DMS79 treated with DMSO at 0.1 percent for 48 hours (cell line): ENCODE measurements at regions not wholly inside any gene's neighbourhood (a gene's known extent, or its start where the extent isn't known, plus 50 kb on each side); places are given as distances from the start of the nearest gene placed in this dataset.
"Not testable (repeated sequence)": the region's sequence is repeated elsewhere in the genome, so short reads cannot be mapped to it uniquely, and the experiment has no call there.

ENCODE experiments used
- DNase-seq: peaks from one replicate; lab custom pipeline; 2025; lab: John Stamatoyannopoulos, UW

DNA sequence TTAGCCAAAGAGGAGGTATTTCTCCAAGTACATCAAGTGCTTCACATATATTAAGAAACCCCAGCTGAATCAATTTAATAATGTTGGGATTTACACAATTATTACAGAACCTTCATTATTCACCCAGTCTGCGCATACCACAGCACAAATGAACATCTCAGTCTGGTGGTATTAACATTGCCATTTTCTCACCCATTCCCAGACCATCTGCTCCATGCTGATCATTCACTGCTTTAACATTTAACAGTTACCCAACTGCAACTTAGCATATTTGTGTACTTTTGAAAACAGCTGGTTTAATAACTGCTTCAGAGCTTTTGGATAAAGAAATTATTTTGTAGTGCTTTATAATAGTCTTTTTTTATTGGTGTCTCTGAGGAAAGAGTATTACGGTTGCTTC, 1072.1 kb downstream of the NXPH1 start:
- DNase-seq, result no peak

DNA sequence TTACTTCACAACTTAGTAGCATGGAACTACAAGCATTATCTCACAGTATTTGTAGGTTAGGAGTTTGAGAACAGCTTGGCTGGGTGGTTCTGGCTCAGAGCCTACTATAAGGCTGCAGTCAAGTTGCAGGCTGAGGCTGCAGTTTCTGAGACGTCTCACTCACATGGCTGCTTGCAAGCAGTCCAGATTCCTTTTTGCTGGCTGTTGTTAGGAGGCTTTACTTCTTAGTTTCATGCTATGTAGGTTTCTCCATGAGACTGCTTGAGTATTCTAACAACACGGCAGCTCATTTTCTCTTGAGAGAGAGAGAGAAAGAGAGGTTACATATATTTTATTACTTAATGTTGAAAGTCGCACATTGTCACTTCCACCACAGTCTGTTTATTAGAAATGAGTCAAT, 1073.9 kb downstream of the NXPH1 start:
- no peak for DNase-seq

DNA sequence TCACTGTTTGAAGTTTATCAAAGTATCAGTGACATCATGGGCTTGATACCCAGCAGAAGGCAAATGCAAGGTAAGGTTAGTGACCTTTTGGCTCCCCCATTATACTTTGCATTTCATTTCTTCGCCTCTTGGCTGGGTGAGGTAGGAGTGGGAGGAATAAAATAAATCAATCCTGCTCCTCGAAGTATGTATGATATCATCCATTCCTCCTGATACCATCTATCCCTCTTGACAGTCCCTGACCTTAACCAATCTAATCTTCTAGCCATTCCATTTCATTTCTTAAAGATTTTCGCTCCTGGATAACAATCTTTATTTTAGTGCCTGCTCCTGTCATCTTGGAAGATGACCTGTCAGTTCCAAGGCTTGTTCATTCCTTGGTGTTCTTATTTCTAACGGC, 1083.3 kb downstream of the NXPH1 start:
- DNase-seq, result no peak

DNA sequence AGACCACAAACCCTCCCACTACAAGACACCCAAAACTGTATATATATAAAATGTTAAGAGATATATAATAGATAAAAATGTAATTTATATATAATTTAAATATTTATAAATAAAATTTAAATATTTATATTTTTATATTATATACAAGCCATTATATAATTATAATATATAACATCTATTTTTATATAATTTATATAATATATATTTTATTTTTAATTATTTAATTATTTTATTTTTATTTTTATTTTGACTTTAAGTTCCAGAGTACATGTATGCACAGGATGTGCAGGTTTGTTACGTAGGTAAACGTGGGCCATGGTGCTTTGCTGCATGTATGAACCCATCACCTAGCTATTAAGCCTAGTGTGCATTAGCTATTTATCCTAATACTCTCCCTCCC, 1090.2 kb downstream of the NXPH1 start:
- no peak for DNase-seq

DNA sequence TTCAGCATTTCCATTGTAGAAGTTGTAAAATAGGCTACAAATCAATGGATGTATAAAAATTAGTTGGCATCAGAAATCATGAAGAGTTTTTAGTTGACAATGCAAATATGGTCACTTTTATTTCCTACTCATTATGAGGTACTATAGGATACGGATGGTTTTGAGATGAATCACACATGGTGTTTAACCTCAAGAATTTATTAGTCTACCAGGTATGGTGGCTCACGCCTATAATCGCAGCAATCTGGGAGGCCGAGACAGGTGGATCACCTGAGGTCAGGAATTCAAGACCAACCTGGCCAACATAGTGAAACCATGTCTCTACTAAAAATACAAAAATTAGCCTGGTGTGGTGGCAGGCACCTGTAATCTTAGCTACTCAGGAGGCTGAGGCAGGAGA, 1119.0 kb downstream of the NXPH1 start:
- not testable (repeated sequence) for DNase-seq

DNA sequence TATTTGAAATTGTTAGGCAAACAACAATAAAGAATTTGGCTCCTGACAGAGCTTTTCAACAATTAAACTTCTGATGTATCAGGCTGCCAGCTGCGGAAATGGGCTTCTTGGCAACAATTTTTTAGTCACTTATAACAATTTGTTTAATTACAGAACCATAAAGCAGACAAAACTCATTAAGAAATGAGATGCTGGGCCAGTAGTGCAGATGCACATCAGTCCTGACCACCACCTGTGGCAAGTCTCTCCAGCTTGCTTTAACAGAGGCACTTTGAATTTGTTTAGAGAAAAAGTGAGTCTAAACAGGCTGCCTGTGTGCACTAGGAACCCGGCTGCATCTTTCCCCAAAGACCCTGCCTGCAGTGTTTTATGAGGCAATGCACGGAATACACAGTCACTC, 1124.4 kb downstream of the NXPH1 start:
- DNase-seq, result no peak

DNA sequence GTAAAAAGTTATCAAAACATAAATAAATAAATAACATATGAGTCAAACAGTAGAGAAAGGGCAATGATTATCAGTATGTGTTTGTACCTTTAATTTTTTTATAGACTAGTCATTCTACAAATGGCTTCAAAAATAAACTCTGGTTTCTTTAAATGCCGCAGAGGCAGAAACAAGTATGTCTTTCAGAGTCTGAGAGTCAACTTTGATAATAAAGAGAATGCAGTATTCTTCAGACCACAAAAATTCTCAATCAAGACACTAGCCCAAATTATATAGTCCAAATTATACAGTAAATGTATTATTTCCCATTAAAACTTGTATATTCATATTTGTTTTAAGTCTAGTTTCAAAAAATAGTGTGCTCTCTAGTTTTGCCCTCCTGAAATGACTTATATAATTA, 1142.3 kb downstream of the NXPH1 start:
- no peak for DNase-seq

DNA sequence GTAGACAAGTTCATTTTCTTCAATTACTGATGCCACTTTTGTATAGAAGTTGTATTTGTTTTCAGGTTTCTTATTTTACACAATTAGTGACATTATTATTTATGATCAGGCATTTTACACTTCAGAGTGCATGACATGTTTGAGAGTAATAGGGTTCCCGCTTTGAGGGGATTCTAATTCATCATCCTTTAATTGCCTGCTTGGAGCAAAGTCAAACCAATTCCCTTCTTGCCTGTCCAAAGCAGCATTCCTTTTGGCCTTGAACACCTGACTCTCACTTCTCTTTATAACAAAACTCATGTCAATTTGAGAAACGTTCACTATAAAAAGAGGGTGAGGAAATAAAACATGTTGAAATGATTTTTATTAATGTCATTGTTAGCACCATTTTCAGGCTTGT, 1149.4 kb downstream of the NXPH1 start:
- DNase-seq, result no peak

DNA sequence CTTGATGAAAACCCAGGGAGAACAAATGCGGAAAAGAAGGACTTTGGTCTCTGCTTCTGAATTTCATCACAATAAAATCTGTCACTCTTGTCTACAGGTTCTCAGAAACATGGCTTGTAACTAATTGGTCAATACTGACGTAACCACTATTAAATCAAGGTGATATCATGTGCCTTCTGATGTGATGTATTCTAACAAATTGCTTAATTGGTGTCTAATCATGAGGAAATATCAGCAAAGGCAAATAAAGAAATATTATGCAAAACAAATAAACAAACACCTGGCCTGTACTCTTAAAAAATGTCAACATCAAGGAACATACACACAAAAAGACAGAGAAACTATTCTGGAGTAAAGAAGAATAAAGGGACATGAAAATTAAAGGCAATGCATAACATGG, 1165.0 kb downstream of the NXPH1 start:
- DNase-seq, result no peak

DNA sequence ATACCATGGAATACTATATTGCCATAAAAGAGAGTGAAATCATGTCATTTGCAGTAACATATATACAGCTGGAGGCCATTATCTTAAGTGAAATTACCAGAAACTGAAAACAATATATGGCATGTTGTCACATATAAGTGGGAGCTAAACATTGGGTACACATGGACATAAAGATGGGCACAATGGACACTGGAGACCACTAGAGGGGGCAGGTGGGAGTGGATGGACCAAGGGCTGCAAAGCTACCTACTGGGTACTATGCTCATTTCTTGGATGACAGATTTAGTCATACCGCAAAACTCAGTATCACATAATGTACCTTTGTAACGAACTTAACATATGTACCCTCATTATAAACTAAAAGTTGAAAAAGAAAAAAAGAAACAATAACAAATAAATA, 1167.6 kb downstream of the NXPH1 start:
- no peak for DNase-seq

DNA sequence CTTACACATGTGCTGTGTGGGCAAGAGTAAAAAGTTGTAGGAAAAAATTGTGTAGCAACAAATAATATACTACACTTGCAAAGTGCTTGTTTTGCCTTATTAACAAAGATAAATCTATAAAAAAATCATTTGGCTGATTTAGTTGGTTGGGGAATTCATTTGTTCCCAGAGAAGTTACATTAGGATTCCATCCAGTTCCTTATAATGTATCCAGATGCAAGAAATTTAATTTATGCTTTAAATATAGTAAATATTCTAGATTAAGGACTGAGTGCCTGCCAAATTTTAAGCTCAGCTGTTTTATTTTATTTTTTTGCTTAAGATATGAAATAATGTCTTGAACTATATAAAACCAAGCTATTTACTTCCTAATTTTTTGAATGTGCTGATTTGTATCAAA, 1169.9 kb downstream of the NXPH1 start:
- DNase-seq, result no peak

DNA sequence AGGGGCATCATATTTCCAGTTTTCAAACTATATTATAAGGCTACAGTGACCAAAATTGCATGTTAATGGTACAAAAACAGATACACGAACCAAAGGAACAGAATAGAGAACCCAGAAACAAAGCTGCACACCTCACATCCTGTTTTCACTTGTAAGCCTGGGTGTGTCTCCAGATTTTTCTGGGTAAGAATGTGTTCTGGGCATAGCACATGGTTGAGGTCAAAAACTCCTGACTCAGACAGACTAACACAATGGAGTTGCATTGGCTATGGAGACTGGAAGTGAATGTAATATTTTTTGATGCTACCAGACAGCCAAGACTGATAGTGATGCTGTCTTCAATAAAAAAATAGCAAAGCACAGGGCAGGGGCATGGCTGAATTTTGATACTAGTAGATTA, 1175.2 kb downstream of the NXPH1 start:
- no peak for DNase-seq

DNA sequence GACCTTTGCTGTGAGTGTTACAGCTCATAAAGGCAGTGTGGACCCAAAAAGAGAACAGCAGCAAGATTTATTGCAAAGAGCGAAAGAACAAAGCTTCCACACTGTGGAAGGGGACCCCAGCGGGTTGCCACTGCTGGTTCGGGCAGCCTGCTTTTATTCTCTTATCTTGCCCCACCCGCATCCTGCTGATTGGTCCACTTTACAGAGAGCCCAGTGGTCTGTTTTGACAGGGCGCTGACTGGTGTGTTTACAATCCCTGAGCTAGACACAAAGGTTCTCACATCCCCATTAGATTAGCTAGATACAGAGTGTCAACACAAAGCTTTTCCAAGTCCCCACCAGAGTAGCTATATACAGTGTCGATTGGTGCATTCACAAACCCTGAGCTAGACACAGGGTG, 1187.5 kb downstream of the NXPH1 start:
- not testable (repeated sequence) for DNase-seq

DNA sequence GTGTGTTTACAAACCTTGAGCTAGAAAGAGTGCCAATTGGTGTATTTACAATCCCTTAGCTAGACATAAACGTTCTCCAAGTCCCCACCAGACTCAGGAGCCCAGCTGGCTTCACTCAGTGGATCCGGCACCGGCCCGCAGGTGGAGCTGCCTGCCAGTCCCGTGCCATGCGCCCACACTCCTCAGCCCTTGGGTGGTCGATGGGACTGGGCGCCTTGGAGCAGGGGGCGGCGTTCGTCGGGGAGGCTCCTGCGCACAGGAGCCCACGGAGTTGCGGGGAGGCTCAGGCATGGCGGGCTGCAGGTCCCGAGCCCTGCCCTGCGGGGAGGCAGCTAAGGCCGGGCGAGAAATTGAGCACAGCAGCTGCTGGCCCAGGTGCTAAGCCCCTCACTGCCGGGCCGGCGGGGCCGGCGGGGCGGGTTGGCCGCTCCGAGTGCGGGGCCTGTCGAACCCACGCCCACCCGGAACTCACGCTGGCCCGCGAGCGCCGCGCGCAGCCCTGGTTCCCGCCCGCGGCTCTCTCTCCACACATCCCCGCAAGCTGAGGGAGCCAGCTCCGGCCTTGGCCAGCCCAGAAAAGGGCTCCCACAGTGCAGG, 1188.0 kb downstream of the NXPH1 start:
- DNase-seq, result not testable (repeated sequence)

DNA sequence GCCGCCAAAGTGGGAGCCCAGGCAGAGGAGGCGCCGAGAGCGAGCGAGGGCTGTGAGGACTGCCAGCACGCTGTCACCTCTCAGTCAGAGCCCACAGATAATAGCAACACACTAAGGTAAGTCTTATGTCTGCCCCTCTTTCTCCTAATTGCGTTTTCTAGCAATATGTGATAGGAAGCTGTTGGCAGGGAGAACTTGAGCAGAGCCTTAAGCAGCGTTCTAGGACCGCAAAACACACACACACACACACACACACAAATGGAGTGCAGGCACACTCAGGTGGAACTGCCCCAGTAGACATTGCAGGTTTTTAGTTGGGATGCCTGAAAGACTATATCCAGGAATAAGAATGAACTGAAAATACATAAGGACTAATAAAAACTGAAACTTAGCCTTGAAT, 1188.5 kb downstream of the NXPH1 start:
- DNase-seq, result no peak

DNA sequence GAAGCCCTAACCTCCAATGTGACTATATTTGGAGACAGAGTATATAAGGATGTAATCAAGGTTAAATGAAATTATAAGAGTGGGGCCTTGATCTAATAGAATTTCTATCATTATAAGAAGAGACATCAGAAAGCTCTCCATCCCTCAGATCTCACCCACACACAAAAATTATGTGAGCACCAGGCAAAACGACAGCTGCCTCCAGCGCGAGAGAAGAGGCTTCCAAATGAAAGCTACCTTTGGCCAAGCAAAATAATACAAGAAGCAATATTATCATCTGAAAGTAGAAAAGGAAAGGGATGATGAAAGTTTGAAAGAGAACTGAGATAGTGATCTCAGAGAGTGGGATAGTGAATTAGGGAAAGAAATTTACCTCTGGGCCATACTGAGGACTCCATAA, 1192.5 kb downstream of the NXPH1 start:
- DNase-seq, result no peak

DNA sequence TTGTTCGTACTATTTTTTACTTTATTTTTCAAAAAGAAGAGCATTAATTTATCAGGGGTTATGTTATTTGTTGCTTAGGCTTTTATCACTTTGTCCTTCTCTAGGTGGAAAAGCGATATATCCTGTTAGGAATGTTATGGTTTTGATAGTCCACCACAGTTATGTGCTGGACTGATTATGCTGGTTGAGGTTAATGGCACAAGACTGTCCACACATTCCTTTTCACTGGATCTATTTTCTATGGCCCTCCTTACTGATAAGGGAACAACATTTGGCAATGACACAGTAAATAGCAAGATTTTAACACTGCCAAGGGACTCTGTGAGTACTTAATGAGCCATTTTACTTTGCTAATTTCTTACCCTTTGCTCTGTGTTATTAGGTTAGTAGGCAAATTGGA, 1212.3 kb downstream of the NXPH1 start:
- no peak for DNase-seq

DNA sequence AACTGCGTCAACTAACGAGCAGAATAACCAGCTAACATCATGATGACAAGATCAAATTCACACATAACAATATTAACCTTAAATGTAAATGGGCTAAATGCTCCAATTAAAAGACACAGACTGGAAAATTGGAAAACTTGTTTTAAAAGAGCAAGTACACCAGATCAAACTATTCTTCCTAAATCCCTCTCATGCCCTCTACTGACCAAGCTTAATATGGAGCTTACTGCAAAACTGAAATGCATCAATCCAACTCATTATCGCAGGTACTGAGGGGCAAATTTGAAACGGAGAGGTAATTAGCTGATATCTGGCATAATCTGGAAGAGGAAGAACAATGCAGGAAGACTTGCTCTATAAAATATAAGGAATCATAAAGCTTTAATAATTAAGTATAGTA, 1223.8 kb downstream of the NXPH1 start:
- no peak for DNase-seq

DNA sequence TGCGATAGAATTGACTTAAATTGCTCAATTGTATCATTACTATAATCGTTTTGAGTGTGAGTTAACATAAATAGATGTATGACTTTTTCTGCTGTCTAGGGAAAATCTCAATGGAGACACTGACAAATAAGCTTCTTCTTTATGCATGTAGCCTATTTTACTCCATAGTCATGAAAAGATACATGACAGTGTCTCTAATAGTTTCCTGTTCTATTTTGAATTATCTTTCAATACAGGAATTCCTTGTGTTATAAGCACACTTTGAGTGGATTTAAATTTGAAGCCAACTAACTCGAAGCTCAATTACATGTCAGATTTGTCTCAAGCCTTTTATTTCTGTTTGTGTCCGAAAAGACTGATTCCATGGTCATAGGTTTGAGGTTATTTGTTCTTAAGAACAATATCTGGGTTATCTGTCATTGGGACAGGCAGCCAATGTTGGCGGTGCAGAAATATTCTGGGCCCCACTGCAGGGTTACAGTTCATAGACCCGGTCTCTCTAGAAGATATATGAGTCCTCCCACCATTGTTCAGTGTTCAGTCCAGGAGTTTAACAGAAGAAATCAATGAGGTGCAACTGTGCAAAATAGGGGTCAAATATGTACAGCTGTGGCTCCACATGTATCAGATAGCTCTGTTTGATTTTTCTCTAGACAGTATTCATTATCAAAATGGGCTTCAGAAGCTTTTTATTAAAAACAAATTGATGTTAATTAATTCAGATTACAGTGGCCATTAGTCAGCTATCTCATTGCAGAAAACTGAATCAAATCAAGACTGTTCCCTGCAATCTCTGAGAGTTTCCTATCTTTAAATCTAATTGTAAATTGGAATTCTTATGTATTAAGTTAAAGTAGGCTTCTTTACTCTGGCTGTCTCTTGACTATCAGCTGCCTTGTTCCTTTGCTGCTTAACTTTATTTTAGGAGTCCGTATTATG, 1238.8 kb downstream of the NXPH1 start:
- DNase-seq, result no peak

DNA sequence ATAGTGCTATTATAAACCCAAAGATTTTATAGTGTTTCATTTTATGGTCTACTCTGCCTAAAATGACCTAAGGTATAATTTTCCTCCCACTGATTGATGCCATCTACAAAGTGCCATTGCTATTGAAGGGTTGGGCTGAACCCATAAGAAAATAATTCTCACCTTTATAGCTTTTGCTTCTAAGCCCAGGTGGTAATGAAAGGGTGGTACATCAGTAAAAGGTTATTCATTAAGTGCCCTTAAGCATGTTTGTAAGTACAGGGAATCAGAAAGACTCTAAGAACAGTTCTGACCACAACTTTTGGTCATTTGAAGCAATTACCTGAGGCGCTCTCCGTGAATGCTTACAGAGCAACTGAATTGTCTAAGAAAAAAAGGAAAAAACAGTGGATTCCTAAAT, 1247.3 kb downstream of the NXPH1 start:
- DNase-seq, result no peak

DNA sequence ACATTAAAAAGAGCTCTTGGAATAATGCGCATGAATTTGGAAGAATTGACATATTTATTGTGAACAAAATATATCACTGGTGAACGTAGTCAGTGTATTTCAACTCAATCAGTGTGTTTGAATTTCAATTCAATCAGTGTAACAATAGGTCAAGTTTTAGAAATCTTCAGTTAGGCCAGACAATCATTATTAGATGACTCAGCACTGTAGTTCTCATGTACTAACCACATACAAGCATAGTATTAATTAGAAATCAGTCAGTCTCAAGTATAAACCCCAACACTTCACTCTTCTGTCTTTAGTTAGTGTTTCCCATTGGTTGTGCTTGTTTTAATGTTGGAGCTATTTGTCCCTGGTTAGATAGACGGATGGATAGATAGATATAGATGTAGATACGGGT, 1247.9 kb downstream of the NXPH1 start:
- no peak for DNase-seq

DNA sequence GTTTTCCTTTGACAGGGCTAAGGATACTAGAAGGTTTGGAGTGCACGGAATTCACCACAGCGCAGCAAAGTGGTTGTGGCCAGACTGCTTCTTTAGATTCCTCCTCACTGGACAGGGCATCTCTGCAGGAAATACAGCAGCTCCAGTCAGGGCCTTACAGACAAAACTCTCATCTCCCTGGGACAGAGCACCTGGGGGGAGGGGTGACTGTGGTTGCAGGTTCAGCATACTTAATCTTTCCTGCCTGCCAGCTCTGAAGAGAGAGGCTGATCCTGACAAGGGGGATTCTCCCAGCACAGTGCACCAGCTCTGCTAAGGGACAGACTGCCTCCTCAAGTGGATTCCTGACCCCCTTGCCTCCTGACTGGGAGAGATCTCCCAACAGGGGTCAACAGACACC, 1257.9 kb downstream of the NXPH1 start:
- DNase-seq, result no peak

DNA sequence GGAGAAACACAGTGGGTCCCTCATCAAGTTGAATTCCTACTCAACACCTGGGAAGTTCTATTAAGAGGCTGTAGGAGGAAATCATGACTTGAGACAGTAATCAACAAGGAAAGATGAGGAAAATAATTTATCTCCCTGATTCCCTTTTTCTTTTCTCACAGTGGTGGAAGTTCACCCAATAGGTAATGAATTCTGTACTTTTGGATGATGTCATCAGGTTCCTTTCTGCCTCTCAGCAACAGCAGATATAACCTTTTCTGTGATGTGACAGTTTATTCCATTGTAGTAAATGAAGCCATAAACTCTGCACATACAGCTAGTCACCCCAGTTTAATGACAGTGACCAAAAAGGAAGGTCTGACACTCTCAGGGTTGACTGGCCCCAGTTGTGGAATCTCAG, 1265.0 kb downstream of the NXPH1 start:
- DNase-seq, result no peak

DNA sequence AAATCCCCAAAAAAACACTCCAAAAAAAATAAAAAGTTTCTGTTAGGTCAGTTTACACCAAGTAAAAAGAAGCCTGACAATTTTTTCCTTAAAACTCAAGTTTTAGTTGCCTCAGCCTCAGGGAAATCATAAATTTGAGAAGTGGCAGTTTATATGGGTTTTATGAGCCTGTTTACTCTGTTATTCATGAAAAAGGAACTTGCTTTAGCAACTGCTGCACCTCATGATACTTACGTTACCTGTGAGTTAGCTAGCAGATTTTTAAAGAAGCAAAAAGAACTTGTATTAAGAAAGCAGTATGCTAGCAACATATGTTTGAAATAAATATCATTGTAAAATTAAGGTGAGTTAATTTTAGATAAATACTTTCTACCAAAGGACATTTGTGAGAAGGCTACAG, 1264.5 kb upstream of the PHF14 start:
- DNase-seq, result no peak
